Esophagus muscularis mucosa (tissue), 4 donors: ENCODE measurements at regions not wholly inside any gene's neighbourhood (a gene's known extent, or its start where the extent isn't known, plus 50 kb on each side); places are given as distances from the start of the nearest gene placed in this dataset.

Source experiments
- CTCF ChIP-seq, 3 experiments: fragments of 200-600 bp in 2 of 3; fragments of 450-650 bp in 1 of 3; sonication (generic) in 2 of 3; IDR thresholded peaks; one replicate each; pipeline ENCODE4 v1.5.1; 2017 to 2019; ENCODE audit warnings: antibody characterized with exemption in 3 of 3, mild to moderate bottlenecking in 2 of 3, moderate library complexity in 1 of 3
- EP300 ChIP-seq: sonication (generic); formaldehyde crosslinking; IDR thresholded peaks from one replicate; pipeline ENCODE4 v1.6.1; 2017; ENCODE audit warnings: antibody characterized with exemption
- POLR2A ChIP-seq: fragments of 450-650 bp; IDR thresholded peaks from one replicate; pipeline ENCODE4 v1.6.1; 2017; ENCODE audit warnings: antibody characterized with exemption, moderate library complexity, mild to moderate bottlenecking, low read depth
- POLR2AphosphoS5 ChIP-seq, 2 donors: sonication (generic); formaldehyde crosslinking; IDR thresholded peaks; one replicate each; pipeline ENCODE4 v1.6.1; 2017; ENCODE audit warnings: antibody characterized with exemption in 2 of 2

- TF ChIP-seq CTCF (IDR thresholded peaks at IDR 0.05) (no peak), EP300 (no peak), POLR2AphosphoS5 (IDR thresholded peaks at IDR 0.05) (no peak), POLR2A (no peak)
Observed at GRCh38 chr18:78732273-78733210, 247.1 kb upstream of the SALL3 start.
